SU-DHL-6 (cell line): ENCODE measurements at regions not wholly inside any gene's neighbourhood (a gene's known extent, or its start where the extent isn't known, plus 50 kb on each side); places are given as distances from the start of the nearest gene placed in this dataset.

ENCODE experiments used
- CTCF ChIP-seq: fragments of 200-600 bp; sonication (generic); IDR thresholded peaks from one replicate; pipeline ENCODE4 v1.5.1; 2017; ENCODE audit warnings: antibody characterized with exemption, mild to moderate bottlenecking, low read length, moderate library complexity; ENCODE audit not compliant: insufficient read depth, poor library complexity, severe bottlenecking
- EZH2phosphoT487 ChIP-seq: fragments of 200-600 bp; sonication (generic), shearing (Covaris generic); conservative IDR thresholded peaks from 2 replicates; pipeline ENCODE4 v1.6.1; 2018; ENCODE audit warnings: mild to moderate bottlenecking, antibody characterized with exemption, low read length, moderate library complexity, mixed read lengths

GRCh38 chr7:149559711-149560110, 62.1 kb upstream of the ZNF746 start:
- no peak for TF ChIP-seq CTCF
- no peak for TF ChIP-seq EZH2phosphoT487
